DND-41 (cell line): ENCODE measurements at regions not wholly inside any gene's neighbourhood (a gene's known extent, or its start where the extent isn't known, plus 50 kb on each side); places are given as distances from the start of the nearest gene placed in this dataset.

Source experiments
- EZH2 ChIP-seq: IDR thresholded peaks from 3 replicates; pipeline ENCODE4 v1.6.1; 2012; ENCODE audit warnings: borderline replicate concordance, low read depth, mild to moderate bottlenecking, moderate library complexity, low read length, inconsistent platforms; ENCODE audit not compliant: severe bottlenecking
- TF ChIP-seq, protein P1 (sequence below): IDR thresholded peaks from 2 replicates; pipeline ENCODE4 v1.5.1; 2012; ENCODE audit warnings: borderline replicate concordance, low read length, moderate library complexity, mild to moderate bottlenecking; ENCODE audit not compliant: poor library complexity, severe bottlenecking; ENCODE audit errors: extremely low read depth

DNA sequence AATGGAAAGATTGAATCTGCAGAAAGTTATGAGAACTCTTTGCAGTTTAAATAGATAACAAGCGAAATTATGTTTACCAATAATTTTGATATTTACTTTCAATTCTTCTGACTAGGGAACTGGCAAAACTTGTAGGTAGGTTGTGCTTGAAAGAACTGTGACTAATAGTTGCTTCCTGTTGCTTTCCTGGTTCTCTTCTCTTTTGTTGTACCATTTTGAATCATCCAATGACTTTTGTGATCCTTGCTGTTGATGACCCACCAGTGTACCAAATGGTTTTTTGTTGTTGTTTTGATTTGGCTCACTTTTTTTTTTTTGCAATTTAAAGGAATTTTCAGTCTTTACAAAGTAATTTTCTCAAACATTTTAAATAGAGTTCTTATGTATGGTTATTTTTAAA, 64.9 kb upstream of the DCBLD2 start:
- TF ChIP-seq, protein P1, sequence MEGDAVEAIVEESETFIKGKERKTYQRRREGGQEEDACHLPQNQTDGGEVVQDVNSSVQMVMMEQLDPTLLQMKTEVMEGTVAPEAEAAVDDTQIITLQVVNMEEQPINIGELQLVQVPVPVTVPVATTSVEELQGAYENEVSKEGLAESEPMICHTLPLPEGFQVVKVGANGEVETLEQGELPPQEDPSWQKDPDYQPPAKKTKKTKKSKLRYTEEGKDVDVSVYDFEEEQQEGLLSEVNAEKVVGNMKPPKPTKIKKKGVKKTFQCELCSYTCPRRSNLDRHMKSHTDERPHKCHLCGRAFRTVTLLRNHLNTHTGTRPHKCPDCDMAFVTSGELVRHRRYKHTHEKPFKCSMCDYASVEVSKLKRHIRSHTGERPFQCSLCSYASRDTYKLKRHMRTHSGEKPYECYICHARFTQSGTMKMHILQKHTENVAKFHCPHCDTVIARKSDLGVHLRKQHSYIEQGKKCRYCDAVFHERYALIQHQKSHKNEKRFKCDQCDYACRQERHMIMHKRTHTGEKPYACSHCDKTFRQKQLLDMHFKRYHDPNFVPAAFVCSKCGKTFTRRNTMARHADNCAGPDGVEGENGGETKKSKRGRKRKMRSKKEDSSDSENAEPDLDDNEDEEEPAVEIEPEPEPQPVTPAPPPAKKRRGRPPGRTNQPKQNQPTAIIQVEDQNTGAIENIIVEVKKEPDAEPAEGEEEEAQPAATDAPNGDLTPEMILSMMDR, result no peak
- TF ChIP-seq EZH2, result no peak
